ENCODE measurements at regions not wholly inside any gene's neighbourhood (a gene's known extent, or its start where the extent isn't known, plus 50 kb on each side); places are given as distances from the start of the nearest gene placed in this dataset.

GRCh38 chr22:49567899-49568750 lies 259.5 kb downstream of the BRD1 start:
- no peak overlapping the region for H3K4me3 ChIP-seq
- no peak overlapping the region for H3K27ac ChIP-seq
- peak in 1 of 7 donors; percentile 12 for DNase-seq
- H3K4me1 ChIP-seq (replicated peaks in 1 of 2) = no peaks in the 10 kb centered on the region
- WGBS, 4 donors = 69 to 77% (median 73%) methylated on average over 18 to 25 of the region's 25 CpGs
- H3K27me3 ChIP-seq = no peaks in the 10 kb centered on the region
- no peaks in the 10 kb centered on the region for H3K36me3 ChIP-seq (replicated peaks in 1 of 2)
- H3K9me3 ChIP-seq (replicated peaks in 1 of 3) = no peaks in the 10 kb centered on the region
- TF ChIP-seq POLR2A (IDR thresholded peaks at IDR 0.05) = no peak
- TF ChIP-seq CTCF (IDR thresholded peaks at IDR 0.05) = no peak
- intact Hi-C loops (cut with DNase I) = no loop called here

GRCh38 chr22:49566693-49567092 lies 261.0 kb downstream of the BRD1 start:
- no peaks in the 10 kb centered on the region for H3K36me3 ChIP-seq (replicated peaks in 1 of 2)
- intact Hi-C loops (cut with DNase I) = no loop called here
- H3K4me3 ChIP-seq = no peak overlapping the region
- H3K27ac ChIP-seq = no peak overlapping the region
- no peaks in the 10 kb centered on the region for H3K9me3 ChIP-seq (replicated peaks in 1 of 3)
- DNase-seq = no peak
- H3K4me1 ChIP-seq (replicated peaks in 1 of 2) = no peaks in the 10 kb centered on the region
- TF ChIP-seq POLR2A (IDR thresholded peaks at IDR 0.05) (no peak), CTCF (IDR thresholded peaks at IDR 0.05) (no peak)
- 51 to 73% (median 65%) methylated on average over 10 to 13 of the region's 13 CpGs for WGBS, 4 donors
- H3K27me3 ChIP-seq = no peaks in the 10 kb centered on the region

GRCh38 chr22:49566141-49566541 lies 261.5 kb downstream of the BRD1 start:
- Histone ChIP-seq H3K36me3 (replicated peaks in 1 of 2) (no peaks in the 10 kb centered on the region), H3K9me3 (replicated peaks in 1 of 3) (no peaks in the 10 kb centered on the region), H3K27me3 (no peaks in the 10 kb centered on the region), H3K4me3 (no peak overlapping the region), H3K4me1 (replicated peaks in 1 of 2) (no peaks in the 10 kb centered on the region), H3K27ac (no peak overlapping the region)
- intact Hi-C loops (cut with DNase I) = no loop called here
- DNase-seq = peak in 2 of 7 donors; percentile 1 to 9
- no peak for TF ChIP-seq POLR2A (IDR thresholded peaks at IDR 0.05)
- TF ChIP-seq CTCF (IDR thresholded peaks at IDR 0.05) = no peak
- WGBS, 4 donors = 65 to 76% (median 69%) methylated on average over 7 to 12 of the region's 12 CpGs

- Histone ChIP-seq H3K36me3 (replicated peaks in 1 of 2) (no peaks in the 10 kb centered on the region), H3K4me3 (no peak overlapping the region), H3K4me1 (replicated peaks in 1 of 2) (no peaks in the 10 kb centered on the region), H3K27me3 (no peaks in the 10 kb centered on the region), H3K27ac (no peak overlapping the region), H3K9me3 (replicated peaks in 1 of 3) (no peaks in the 10 kb centered on the region)
- TF ChIP-seq CTCF (IDR thresholded peaks at IDR 0.05) (no peak), POLR2A (IDR thresholded peaks at IDR 0.05) (no peak)
- intact Hi-C loops (cut with DNase I) = no loop called here
- WGBS, 4 donors = 63 to 68% (median 66%) methylated on average over 4 to 6 of the region's 6 CpGs
- peak in 2 of 7 donors; percentile 0 to 7 for DNase-seq
Observed at GRCh38 chr22:49565516-49565855, 262.2 kb downstream of the BRD1 start.

Measured in adrenal gland (tissue), 9 donors.